HG02571 (cell line): ENCODE measurements at regions not wholly inside any gene's neighbourhood (a gene's known extent, or its start where the extent isn't known, plus 50 kb on each side); places are given as distances from the start of the nearest gene placed in this dataset.
"Not testable (repeated sequence)": the region's sequence is repeated elsewhere in the genome, so short reads cannot be mapped to it uniquely, and the experiment has no call there.

Experiments
- ATAC-seq: cut with Tn5 transposase; IDR thresholded peaks from one replicate; pipeline ENCODE4 v1.9.1; 2021; ENCODE audit warnings: mild to moderate bottlenecking, moderate library complexity; ENCODE audit not compliant: unreplicated experiment

DNA sequence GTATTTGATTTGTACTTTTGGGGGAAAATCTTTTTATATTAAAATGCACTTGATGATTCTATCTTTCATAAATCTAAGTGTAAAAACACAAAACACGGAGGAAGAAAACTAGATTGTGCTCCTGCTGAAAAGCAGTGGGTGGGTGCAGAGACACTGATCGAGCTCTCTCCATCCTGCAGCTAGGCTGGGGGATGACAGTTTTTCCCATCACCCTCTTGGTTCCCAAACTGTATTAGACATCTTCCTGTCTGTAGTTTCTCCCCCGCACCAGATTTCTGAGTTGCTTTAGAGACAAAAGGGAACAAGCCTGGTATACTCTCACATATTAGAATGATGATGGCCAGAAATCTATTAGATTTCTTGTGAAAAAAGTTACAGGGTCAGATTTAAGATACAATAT, 99.6 kb downstream of the FAM114A2 start:
- ATAC-seq, result no peak

DNA sequence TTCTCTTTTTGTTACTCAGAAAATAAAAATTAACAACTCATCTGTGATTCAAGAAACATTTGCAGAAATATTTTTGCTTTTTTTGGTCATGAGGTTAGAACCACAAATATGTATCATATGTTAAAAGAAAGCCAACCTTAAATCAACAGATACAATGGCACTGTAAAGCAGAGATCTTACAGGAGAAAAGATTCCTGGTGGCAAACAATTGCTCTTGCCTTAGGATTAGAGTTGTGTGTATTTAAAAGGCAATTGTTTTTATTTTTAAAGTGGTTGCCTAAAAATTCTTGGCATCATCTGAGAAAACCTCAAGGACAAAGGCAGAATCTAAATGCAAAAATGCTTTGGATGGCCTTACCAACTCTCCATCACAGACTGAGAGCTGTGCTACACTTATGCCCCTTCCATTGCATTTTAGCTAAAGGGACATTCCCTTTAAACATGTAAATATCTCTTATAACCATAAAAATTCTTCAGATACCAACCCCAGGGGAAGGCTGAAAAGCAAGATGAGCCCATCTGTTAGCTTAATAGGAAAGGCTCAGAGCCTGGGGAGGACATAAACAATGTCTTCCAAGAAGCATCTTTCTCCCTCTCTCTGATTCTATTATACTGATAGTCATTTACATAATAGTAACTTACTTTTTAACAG, 100.4 kb downstream of the FAM114A2 start:
- no peak for ATAC-seq

DNA sequence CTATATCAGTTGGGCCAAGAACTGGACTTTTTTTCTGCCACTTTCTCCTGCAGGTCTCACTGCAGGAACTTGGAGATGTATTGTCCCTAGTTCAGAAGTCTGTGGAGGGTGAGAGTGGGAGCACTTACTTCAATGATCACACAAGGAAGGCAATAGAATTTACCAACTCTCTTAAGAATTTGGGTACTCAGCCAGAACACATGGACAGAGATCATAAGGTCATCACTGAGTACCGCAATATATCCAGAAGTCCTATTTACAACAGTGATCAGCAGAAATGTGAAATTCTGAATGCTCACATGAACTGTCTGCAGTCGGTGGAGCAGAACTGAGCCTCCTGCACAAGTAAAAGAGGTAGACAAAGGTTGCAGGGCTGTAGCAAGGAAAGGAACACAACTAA, 101.0 kb downstream of the FAM114A2 start:
- no peak for ATAC-seq

DNA sequence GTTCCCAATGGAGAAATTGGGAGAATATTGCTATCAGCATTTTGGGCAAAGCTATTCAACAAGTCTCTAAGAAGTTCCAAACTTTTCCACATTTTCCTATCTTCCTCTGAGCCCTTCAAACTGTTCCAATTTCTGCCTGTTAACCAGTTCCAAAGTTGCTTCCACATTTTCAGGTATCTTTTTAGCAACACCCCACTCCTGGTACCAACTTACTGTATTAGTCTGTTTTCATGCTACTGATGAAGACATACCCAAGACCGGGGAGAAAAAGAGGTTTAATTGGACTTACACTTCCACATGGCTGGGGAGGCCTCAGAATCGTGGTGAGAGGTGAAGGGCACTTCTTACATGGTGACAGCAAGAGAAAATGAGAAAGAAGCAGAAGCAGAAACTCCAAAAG, 103.6 kb downstream of the FAM114A2 start:
- ATAC-seq, result not testable (repeated sequence)

DNA sequence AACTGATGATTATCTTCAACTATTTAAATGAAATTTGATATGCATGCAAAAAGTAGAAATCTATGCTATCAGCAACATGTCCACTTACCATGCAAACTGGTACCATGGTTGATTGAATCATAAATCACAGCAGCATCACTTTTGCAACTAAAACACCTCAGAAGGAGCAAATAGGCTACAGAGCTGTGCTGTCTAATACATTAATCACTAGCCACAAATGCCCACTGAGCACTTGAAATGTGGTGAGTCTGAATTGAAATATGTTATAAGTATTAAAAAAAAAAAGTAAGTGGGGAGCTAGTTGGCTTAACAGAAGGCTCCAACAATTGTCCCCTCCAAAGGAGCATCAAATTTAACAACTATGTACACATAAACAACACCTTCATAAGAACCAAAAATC, 112.5 kb downstream of the FAM114A2 start:
- no peak for ATAC-seq

DNA sequence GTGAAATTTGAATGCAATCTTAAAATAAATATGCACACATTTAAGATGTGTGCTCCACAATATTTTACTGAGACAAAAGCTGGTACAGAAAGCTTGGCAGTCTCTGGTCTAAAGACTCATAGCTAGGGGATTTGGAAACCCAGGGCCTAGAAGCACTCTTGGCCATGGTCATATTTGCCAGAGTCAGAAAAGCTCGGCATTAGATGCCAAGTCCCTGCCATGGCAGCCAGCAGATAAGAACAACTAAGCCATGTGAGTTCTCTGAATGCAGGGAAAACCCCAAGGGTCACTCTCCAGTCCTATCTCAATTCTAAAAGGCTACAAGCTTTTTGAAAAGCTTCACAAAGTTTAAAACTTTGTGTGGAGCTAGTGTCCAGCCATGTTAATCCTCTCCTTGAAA, 119.5 kb downstream of the FAM114A2 start:
- no peak for ATAC-seq

DNA sequence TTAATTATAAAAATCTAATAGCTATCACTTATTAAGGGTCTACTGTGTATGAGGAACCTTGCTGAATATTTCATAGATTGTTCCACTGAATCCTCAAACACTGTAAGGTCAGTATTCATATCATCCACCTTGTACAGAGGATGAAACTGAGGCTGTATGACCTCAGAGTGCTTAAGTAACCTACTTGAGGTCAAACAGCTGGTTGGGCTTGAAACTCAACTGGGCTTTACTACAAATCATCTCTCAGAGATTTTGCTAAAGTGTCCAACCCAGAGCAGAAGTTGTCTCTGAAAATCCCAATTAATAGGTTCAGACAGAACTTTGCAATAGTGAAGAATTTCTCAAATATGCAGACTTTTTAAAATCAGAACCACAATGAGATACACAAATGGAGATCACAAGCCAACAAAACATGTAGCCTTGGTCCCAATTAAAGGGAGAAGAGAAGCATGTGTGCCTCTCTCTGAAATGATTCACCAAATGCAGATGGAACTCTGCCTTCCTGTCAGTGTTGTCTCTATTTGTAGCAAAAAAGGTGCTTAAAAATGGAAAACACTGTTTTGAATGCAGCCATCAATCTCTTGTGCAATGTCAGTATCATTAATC, 131.4 kb downstream of the FAM114A2 start:
- no peak for ATAC-seq

DNA sequence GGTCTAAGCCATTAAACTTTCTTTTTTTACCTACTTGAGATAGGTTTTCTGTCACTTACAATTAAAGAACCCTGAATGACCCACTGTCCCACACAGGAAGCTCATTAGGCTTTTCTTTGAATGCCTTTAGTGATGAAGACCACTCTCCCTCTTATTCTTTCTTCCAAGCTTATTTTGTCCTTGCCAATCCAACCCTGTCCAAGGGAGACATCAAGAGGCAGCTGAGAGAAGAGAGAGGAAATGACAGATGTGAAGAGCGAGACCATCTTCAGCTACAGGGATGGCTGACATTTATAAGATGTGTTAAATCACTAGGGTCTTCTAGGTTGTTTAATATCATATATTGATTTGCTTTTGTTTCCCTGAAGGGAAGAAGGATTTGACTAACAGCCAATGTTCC, 133.5 kb downstream of the FAM114A2 start:
- ATAC-seq, result no peak

DNA sequence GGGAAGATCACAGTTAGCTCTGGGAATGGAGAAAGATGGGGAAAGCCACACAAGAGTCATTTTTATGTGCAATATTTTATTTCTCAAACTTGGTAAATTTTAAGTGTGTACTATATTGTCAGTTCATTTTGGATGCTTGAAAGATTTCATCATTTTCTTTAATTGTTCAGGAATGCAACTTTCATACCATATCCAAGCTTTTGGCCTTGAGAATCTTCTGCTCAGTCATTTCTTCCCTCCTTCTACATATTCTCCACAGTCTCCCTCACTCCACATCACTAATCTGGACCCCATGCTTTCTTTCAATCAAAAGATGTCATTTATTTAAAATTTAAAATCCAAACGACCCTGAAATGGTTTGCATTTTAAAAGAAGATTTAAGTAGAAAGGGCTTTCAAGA, 135.4 kb downstream of the FAM114A2 start:
- no peak for ATAC-seq

DNA sequence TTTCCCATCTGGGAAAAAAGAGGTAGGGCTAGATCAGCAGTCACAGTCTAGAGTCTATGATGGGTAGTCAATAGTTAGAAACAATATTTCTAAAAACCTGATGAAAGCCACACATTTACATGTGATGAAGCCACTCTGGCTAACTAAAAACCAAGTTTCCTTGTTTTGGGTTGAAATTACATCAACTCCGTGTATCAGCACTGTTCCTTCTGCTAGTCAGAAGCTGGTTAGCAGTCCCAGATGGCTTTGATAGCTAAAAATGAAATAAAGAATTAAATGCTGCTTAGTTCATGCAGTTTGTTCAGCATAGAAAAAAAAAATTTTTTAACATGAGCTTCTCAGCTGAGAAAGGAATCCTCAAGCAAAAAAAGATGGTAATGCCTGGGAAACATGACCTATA, 136.7 kb downstream of the FAM114A2 start:
- no peak for ATAC-seq

DNA sequence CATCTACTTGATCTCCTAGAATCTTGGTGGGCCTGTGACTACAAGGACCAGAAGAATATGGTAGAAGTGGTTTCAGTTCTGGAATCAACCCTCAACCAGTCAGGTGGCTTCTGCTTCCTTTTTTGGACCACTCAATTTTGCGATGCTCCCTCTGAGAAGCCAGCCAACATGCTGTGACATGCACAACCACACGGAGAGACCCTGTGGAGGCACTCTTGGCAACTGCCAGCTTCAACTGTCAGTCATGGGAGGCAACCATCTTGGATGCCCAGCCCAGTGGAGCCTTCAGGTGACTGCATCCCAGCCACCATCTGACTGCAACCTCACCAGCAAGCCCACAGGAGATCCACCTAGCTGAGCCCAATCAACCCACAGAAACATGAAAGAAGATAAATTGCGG, 137.3 kb downstream of the FAM114A2 start:
- no peak for ATAC-seq

DNA sequence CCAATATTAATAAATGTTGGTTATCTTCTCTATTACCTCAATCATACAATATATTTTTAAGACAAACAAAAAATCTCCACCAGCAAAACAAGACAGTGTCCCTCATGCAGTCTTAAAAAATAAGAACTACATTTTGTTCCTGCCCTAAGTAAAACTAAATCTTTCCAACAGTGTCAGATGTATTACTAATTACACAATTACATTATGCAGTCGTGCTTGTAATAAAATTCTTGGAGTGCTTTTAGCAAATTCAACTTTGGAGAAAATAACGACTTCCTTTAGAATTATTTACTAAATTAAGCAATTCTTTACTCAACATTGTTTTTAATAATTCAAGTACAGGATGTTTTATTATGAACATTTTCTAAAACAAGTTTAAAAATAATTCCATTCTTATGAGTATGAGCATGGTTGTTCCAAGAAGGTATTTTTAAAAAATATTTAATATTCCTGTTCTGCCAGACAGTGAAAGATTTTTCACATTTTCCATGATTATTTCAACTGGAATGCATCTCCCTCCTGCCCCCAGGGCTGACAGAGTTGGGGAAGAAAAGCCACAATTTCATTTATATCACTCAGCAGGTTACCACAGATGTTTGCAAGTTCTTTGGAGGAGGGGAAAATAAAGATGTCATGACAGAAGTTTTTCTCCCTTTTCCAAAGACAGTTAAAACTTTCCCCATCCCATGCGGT, 137.9 kb downstream of the FAM114A2 start:
- no peak for ATAC-seq

DNA sequence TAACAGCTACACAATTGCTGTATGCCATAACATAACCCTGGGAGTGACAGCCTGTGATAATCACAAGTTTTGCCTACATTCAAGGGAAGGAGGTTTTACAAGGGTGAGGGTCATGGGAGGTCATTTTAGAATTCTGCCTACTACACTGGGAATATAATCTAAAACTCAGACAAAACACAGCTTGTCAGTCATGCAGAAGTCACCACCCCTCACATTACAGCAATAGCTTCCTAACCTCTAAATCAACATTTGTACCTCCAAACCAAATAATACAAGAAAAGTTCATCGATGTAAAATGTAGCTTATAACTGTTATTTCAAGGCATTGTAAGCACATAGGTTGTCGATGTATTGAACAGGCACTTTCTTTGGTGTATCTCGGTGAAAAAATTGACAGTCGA, 139.0 kb downstream of the FAM114A2 start:
- ATAC-seq, result no peak

DNA sequence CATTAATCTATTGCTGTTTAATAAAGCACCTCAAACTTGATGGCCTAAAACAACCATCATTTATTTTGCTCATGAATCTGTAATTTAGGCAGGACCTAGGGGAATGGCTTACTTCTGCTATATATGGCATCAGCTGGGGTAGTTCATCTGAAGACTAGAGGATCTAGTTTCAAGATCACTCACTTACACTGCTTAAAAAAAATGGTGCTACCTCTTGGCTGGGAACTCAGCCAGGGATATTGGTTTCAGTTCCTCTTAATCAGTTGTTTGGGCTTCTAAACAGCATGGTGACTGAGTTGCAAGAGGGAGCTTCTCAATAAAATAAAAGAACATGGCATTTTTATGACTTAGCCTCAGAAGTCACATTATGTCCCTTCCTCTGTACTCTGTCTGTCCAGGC, 142.0 kb downstream of the FAM114A2 start:
- peak; percentile 96 for ATAC-seq

DNA sequence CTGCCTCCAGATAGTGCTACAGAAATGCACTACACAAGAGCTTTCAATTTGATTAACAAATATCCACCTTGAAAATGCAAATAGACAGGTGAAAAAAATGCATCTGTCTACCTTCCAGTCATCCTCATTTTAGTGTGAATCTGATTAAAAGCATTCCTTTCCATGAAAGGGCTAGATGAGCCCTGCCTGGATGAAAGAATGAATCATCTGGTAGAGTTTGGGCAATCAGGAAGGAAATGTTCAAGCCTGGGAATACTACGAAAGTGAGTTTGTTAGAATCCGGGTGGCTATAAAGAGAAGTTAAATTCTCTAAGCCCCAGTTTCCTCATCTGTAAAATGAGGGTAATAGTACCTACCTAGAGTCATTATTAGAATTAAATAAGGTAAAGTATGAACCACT, 142.6 kb downstream of the FAM114A2 start:
- ATAC-seq, result no peak

DNA sequence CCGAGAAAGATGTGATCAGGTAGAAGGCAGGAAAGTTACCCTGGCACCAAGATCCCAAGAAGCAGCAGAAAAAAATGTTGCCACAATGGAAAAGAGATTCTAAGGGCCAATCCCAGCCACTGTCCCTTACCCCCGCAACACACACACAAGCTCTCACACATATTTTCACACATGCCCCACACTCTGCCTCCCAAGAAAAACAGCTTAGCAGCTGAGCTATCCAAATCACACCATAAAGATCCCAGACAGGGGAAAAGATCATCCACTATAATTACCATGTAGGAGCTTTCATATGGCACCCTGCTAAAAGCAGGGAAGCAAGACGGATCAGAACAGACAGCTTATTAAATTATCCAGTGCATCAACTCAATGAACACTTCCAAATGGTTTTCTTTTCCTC, 143.4 kb downstream of the FAM114A2 start:
- no peak for ATAC-seq

DNA sequence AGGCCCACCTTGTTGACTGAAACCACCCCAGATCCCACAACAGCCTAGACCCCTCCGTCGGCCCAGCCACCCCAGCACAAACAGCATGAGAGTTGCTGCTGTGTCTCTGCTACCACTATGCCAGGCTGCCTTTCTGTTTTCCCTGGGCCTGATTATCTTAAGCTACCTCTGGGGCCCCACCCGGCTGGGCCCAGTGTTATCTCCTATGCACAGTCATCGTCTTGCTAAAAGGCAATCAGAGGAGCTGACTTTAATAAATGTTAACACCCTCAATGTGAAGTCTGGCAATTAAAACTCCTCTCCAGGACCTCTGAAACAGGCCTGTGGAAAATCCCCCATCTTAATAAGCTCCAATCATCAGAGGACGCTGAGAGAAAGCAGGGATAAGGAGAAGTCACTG, 144.9 kb downstream of the FAM114A2 start:
- no peak for ATAC-seq

DNA sequence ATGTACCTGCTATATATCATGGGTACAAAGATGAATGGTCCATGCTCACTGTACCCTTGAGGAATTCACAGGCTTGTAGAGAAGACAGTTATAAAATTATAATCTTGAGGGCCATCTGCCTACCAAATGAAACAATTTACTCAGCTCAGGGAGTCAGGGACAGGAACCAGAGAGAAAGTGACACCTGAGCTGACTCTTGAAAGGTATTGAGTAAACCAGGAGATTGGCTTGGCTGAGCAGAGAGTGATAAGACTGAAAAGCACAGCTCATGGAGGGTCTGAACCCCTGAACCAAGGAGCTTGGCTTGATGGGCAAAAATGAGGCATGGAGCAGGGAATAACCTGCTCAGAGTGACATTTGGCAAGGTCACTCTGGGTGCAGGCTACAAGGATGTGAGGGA, 147.3 kb downstream of the FAM114A2 start:
- ATAC-seq, result no peak

DNA sequence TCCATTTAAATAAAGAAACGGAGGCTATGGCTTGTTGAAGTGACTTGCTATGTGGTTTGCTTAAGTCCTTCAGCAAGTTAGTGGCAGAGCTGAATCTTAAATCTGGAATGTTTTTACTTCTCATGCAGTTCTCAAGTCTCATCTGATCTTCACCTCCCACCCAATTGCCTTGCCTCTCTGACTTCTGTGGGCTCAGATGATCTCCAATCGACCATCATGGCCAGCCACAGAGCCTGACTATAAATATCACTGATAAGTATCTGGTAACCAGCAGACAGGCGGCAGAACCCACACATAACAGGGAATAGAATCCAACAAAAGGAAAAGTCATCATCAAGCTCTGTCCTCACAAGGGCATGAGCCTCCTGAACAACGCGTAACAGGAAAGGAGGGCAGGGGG, 149.9 kb downstream of the FAM114A2 start:
- ATAC-seq, result no peak

DNA sequence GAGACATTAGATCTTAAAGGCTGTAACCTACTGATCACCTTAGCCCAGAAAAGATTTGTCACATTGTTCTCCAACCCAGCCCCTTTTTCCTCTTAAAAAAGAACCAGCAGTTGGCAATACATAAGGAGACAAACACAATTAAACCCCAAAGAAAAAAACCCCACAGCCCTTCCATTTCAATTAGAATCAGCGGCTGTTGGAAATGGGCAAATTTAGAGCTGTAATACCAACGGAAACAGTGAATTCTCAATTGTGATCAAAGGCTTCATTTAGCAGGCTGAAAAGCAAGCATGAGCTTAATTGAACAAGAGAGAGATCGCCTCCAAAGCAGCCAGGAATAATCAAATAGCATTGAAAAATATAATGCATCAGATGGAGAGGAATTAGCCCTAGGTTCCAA, 153.6 kb downstream of the FAM114A2 start:
- ATAC-seq, result no peak

DNA sequence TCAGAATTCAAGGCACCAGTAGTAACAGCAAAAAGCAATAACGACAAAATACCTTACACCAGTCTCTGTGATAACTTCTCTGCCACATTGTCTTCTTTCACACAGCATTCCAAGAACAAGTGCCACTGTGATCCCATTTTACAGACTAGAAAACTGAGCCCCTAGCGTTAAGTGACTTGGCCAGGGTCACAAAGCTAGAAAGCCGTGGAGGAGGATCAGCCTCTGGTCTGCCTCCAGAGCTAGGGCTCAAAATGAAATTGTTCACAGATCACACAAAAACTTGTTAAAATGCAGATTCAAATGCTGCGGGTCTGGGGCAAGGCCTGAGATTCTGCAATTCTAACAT, 154.1 kb downstream of the FAM114A2 start:
- no peak for ATAC-seq

DNA sequence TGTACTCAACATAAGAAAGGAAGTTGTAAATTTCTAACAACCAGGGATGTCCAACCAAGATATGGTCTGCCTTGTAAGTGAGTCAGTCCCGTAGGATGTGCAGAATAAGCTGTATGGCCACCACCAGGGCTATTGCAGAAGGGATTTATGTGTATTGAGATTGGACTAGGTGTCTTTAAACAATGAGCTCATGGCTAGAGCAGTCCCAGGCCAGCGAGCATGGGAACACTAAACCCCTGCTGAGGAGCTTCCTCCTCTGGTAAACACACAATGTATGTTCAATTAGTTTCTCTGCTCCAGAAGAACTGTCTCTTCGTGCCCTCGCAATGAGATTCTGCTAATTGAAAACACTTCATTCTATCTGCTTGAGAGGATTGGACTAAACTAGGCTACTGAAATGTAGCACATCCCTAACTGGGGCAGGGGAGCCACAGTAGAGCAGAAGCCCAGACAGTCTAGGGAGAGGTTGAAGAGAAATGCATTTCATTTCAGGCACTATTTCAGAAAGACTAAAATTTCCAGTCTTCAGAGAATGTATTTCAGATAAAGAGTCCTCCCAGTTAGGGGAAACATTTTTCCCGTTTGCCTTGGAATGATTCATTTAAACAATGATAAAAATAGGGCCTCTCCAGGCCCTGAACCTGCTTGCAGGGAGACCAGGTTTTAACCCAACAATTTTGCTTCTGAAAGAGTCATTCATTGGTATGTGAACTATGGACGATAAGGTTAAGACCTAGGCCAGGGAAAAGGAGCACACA, 154.7 kb downstream of the FAM114A2 start:
- no peak for ATAC-seq
